Peyer's patch (tissue), 4 donors: ENCODE measurements at regions not wholly inside any gene's neighbourhood (a gene's known extent, or its start where the extent isn't known, plus 50 kb on each side); places are given as distances from the start of the nearest gene placed in this dataset.

ENCODE experiments used
- DNase-seq, 3 donors: peaks; one replicate each; pipeline ENCODE4 v3.0.0-alpha.2; 2017 to 2019
- H3K27ac ChIP-seq, 4 donors: fragments of 200-600 bp; sonication (generic); one replicate each; pipeline ENCODE4 v1.5.1; 2016 to 2019
- H3K27me3 ChIP-seq, 2 donors: fragments of 200-600 bp; sonication (generic); one replicate each; pipeline ENCODE4 v1.5.1; 2019
- H3K36me3 ChIP-seq, 3 donors: fragments of 200-600 bp; sonication (generic); one replicate each; pipeline ENCODE4 v1.5.1; 2016 to 2019
- H3K4me1 ChIP-seq, 4 donors: fragments of 200-600 bp; sonication (generic); one replicate each; pipeline ENCODE4 v1.5.1; 2016 to 2019
- H3K4me3 ChIP-seq, 4 donors: fragments of 200-600 bp; sonication (generic); 1 replicate in 3 of 4; 2 replicates in 1 of 4; pipeline ENCODE4 v1.5.1; 2016 to 2019; ENCODE audit warnings: mild to moderate bottlenecking in 1 of 4
- H3K9me3 ChIP-seq, 4 donors: fragments of 200-600 bp; sonication (generic); one replicate each; pipeline ENCODE4 v1.5.1; 2016 to 2019; ENCODE audit warnings: mild to moderate bottlenecking in 1 of 4
- POLR2A ChIP-seq, 2 donors: fragments of 450-650 bp; IDR thresholded peaks; one replicate each; pipeline ENCODE4 v1.5.1; 2017; ENCODE audit warnings: antibody characterized with exemption in 2 of 2, mild to moderate bottlenecking in 2 of 2, moderate library complexity in 2 of 2
- TF ChIP-seq, protein P1 (sequence below), 6 experiments: fragments of 450-650 bp in 4 of 6; fragments of 200-600 bp in 2 of 6; sonication (generic) in 1 of 6; IDR thresholded peaks; one replicate each; pipeline ENCODE4 v1.5.1; 2017 to 2019; ENCODE audit warnings: antibody characterized with exemption in 6 of 6, mild to moderate bottlenecking in 3 of 6, moderate library complexity in 1 of 6

DNA sequence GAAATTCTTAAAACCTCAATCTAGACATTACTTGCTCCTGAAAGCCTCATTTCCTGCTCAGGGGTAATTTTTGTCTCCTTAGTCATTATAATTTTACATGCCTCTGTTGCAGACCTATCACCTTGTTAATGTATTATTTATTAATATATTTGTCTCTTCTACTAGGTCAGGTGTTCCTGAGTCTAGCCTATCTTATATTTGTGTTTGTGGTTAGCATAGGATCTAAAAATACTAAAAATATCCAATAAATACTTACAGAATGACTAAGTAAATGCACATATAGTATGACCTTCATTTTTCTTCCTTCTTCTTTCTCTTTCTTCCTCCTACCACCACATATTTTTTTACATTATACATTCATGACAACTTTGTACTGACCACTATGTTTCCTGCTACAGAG is 268.9 kb upstream of the HS3ST5 start:
- Histone ChIP-seq H3K27ac (no peak overlapping the region), H3K4me1 (no peaks in the 10 kb centered on the region), H3K36me3 (no peaks in the 10 kb centered on the region), H3K4me3 (no peak overlapping the region), H3K27me3 (no peaks in the 10 kb centered on the region), H3K9me3 (no peaks in the 10 kb centered on the region)
- no peak for TF ChIP-seq POLR2A (IDR thresholded peaks at IDR 0.05)
- TF ChIP-seq, protein P1, sequence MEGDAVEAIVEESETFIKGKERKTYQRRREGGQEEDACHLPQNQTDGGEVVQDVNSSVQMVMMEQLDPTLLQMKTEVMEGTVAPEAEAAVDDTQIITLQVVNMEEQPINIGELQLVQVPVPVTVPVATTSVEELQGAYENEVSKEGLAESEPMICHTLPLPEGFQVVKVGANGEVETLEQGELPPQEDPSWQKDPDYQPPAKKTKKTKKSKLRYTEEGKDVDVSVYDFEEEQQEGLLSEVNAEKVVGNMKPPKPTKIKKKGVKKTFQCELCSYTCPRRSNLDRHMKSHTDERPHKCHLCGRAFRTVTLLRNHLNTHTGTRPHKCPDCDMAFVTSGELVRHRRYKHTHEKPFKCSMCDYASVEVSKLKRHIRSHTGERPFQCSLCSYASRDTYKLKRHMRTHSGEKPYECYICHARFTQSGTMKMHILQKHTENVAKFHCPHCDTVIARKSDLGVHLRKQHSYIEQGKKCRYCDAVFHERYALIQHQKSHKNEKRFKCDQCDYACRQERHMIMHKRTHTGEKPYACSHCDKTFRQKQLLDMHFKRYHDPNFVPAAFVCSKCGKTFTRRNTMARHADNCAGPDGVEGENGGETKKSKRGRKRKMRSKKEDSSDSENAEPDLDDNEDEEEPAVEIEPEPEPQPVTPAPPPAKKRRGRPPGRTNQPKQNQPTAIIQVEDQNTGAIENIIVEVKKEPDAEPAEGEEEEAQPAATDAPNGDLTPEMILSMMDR (IDR thresholded peaks at IDR 0.05): no peak
- DNase-seq: no peak

DNA sequence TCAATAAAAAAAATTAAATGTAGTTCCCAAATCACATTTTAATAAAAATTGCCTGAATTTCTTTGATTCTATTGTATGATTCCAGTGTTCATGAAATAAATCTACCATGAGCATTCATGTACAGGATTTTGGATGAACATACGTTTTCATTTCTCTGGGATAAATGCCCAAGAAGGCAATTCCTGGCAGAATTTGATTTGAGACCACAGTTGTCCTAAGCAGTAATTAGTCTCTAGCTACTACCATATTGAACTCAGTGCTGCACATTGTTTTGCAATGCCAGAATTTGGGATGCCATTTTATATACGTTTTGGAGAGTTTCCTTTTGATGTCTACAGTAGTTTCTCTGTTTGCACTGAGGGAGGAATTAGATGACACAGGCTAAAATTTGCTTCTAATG is 265.3 kb upstream of the HS3ST5 start:
- TF ChIP-seq, protein P1 (IDR thresholded peaks at IDR 0.05): no peak
- no peak for TF ChIP-seq POLR2A (IDR thresholded peaks at IDR 0.05)
- H3K9me3 ChIP-seq: no peaks in the 10 kb centered on the region
- no peaks in the 10 kb centered on the region for H3K36me3 ChIP-seq
- no peaks in the 10 kb centered on the region for H3K27me3 ChIP-seq
- H3K27ac ChIP-seq: no peak overlapping the region
- no peak overlapping the region for H3K4me3 ChIP-seq
- DNase-seq: no peak
- no peaks in the 10 kb centered on the region for H3K4me1 ChIP-seq

DNA sequence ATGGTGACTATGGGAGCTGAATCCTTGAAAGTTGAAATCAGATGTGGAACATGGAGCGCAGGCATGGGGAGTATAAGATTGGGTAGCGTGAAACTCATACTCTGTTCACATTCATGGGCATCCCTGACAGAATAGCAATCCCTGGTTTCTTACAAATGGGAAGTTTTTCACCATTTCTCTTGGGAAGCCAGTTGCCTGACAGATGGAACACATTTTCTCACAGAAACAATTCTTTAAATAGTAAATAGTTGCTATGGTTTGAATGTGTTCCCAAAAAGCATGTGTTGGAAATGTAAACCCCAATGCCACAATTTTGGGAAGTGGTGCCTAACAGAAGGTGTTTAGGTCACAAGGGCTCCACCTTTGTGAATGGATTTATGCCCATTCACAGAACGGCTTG is 262.8 kb upstream of the HS3ST5 start:
- H3K9me3 ChIP-seq: no peaks in the 10 kb centered on the region
- H3K27me3 ChIP-seq: no peaks in the 10 kb centered on the region
- no peaks in the 10 kb centered on the region for H3K36me3 ChIP-seq
- no peaks in the 10 kb centered on the region for H3K4me1 ChIP-seq
- no peak overlapping the region for H3K4me3 ChIP-seq
- DNase-seq: no peak
- no peak overlapping the region for H3K27ac ChIP-seq
- TF ChIP-seq POLR2A (IDR thresholded peaks at IDR 0.05): no peak
- TF ChIP-seq, protein P1 (IDR thresholded peaks at IDR 0.05): no peak

DNA sequence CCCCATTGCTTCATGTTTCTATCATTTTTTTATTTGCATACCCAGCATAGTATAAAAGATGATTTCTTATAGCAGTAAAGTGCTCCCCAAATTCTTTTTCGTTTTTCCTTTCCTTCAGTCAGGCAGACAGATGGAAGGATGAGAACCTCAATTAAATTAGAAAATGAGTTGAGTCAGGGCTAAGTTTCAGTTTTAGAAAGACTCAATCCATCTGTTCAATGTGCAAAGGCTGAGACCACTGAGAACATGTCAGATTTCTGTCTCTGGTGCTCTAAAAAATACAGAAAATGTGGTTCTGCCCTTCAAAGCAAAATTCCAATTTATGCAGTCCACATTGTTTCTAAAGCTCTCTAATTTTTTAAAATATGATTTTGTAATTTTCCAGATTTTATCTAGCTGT is 257.6 kb upstream of the HS3ST5 start:
- H3K27ac ChIP-seq: no peak overlapping the region
- no peaks in the 10 kb centered on the region for H3K36me3 ChIP-seq
- no peaks in the 10 kb centered on the region for H3K4me1 ChIP-seq
- H3K4me3 ChIP-seq: no peak overlapping the region
- no peaks in the 10 kb centered on the region for H3K27me3 ChIP-seq
- TF ChIP-seq, protein P1 (IDR thresholded peaks at IDR 0.05): no peak
- TF ChIP-seq POLR2A (IDR thresholded peaks at IDR 0.05): no peak
- H3K9me3 ChIP-seq: no peaks in the 10 kb centered on the region
- DNase-seq: no peak

DNA sequence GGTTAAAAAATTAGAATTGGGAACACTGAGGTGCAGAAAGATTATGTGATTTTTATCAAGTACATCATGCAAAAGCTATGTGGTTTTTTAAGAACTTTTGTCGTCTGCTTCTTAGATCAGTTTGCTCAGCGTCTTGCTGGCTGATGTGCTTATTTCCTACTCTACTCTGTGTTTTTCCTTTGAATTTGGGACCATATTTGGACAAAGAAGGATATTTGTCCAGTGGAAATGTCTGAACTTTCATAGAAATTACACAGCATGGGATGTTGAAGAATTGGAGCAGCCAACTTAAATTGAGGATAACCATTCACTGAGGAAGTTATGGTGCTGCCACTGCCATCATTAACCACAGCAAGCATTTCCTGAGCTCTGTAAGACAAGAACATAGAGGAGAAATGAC is 252.8 kb upstream of the HS3ST5 start:
- DNase-seq: no peak
- TF ChIP-seq POLR2A (IDR thresholded peaks at IDR 0.05): no peak
- TF ChIP-seq, protein P1 (IDR thresholded peaks at IDR 0.05): no peak
- no peak overlapping the region for H3K27ac ChIP-seq

DNA sequence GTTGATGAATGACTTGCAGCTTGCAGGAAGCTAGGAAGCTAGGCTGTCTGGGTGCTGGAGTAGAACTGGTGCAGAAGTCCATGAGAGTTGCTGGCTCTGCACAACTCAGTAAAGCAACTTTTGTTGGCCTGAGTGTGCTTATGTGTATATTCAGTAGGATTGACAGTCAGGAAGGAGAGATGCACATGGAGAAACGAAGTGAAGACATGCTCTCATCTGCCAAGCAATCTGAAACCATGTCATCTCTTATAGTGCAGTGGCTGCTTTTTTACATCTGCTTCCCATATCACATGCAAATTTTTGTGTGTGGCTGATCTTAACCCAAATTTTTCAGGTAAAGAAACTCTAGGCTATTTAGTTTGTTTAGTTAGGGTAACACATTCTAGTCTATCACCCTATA is 252.4 kb upstream of the HS3ST5 start:
- no peaks in the 10 kb centered on the region for H3K4me1 ChIP-seq
- TF ChIP-seq POLR2A (IDR thresholded peaks at IDR 0.05): no peak
- TF ChIP-seq, protein P1 (IDR thresholded peaks at IDR 0.05): no peak
- no peaks in the 10 kb centered on the region for H3K9me3 ChIP-seq
- DNase-seq: no peak
- H3K27me3 ChIP-seq: no peaks in the 10 kb centered on the region
- H3K27ac ChIP-seq: no peak overlapping the region
- no peak overlapping the region for H3K4me3 ChIP-seq
- H3K36me3 ChIP-seq: no peaks in the 10 kb centered on the region

More for the DNA sequence above, 252.8 kb upstream of the HS3ST5 start:
- H3K27me3 ChIP-seq: no peaks in the 10 kb centered on the region
- H3K9me3 ChIP-seq: no peaks in the 10 kb centered on the region
- no peak overlapping the region for H3K4me3 ChIP-seq
- H3K4me1 ChIP-seq: no peaks in the 10 kb centered on the region
- no peaks in the 10 kb centered on the region for H3K36me3 ChIP-seq
